ENCODE measurements at regions not wholly inside any gene's neighbourhood (a gene's known extent, or its start where the extent isn't known, plus 50 kb on each side); places are given as distances from the start of the nearest gene placed in this dataset.
"Not testable (repeated sequence)": the region's sequence is repeated elsewhere in the genome, so short reads cannot be mapped to it uniquely, and the experiment has no call there.

DNA sequence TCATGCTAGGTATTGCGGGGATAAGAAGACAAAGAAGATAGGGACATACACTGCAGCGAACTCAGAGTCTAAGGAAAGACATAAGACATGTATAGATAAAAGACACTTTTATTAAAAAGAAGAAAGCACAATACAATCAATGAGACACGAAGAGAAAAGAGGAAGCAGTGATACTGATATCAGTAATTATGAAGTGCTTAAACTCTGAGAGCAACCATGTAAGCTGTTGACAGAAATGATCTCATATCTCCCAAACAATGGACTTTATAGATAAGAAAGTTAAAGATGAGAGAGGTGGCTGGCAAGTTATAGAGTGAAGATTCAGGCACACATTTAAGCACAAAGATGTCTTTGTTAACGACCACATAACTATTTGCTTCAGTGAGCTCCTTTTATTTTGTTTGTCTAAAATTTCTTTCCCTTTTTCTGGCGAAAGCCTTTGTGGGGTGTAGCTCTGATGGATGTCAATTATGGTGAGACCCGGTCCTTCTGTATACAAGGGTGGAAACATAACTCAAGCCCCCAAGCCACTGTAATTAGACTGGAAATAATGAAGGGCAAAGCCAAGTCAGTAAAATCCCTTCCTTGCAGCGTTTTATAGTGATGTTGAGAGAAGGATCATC is 818.0 kb upstream of the SLC10A2 start:
- no peak for DNase-seq

DNA sequence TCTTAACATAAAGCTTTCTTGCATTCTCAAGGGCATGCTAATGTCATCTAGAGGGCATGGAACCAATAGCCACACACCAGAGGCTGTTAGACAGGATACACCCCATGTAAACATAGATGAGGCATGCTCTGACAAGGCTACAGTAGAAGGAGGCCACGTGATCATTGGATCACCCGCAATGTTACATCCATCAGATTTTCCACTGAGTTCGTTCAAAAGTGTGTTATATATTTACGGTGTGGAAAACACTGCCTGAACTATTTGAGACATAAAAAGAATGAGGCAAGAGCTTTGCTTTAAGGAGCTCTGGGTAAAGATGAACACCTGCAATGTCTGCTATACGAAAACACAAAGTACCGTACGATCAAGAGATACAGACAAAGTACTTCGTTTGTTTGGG is 817.5 kb upstream of the SLC10A2 start:
- DNase-seq = no peak

DNA sequence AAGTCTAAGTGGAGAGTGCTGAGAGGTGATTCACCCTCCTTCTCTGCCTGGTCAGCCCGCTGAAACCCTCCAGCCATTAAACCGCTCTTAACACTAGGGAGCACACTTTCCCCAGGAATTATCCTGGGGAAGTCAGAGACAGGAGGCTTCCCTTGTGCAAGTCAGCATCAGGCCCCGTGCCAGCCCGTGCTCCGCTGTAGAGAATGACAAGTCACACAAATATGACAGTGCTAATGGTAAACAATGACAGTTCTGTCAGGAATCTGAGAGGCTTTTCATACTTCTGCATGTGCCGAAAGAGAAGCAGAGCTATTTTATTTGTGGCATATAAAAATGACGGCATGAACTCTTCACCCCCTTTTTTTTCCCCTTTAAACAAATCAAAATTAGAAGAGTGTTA is 816.9 kb upstream of the SLC10A2 start:
- peak; percentile 70 to 85 for DNase-seq

DNA sequence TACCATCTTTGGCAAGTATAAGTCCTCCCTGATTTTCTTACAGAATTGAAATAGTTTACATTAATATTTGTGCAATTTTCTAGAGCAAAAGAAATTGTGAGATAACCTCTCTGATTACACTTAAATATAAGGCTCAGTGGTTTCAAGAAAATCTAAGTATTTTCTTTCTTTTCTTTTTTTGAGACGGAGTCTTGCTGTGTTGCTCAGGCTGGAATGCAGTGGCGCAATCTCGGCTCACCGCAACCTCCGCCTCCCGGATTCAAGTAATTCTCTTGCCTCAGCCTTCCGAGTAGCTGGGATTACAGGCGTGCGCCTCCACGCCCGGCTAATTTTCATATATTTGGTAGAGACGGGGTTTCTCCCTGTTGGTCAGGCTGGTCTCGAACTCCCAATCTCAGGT is 813.9 kb upstream of the SLC10A2 start:
- not testable (repeated sequence) for DNase-seq

DNA sequence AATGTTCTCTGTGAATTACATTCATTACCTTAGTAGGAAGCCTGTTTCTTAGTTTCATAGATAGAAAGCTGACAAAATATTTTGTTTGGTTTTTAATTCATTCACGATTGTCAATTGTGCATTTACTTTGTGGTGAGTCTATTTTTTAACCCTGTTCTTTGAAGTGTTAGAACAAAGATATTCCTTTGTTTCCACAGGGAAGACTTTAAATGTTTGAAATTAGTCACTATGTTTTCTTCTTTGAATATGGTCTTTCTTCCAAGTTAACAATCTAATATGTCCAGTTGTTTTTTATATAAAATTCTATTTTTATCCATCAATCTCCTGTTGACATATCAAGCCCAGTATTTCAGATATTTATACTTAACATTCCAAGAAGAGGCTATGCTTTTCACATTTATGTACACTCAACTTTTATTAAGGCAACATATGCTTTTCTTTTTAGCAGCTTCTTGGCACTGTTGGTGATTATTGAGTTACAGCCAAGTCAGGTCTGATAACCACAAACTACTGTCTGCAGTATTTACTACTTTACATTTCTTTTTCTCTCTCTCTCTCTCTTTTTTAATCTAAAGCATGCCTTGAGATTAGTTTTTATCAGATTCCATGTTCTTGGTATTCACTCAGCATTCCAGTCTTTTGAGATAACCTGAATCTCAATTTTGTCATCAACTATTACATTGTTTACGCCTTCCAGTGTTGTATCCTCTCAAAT is 812.8 kb upstream of the SLC10A2 start:
- DNase-seq = no peak

DNA sequence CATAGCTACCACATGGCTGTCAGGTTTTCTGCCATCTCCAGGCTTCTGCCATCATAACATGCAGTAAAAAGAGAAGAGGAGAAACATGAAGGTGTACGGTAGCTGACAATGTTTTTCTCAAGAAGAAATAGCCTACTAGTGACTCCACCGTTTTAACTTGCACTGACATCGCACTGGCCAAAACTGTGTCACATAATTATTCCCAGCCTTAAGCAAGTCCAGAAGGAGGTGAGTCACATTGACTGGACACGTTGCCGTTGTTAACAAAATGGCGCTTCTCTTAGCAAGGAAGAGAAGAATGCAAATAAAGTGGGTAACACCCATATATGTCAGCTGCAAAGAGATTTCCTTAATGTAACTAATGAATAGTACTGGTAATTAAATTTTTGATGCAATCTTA is 810.4 kb upstream of the SLC10A2 start:
- DNase-seq = no peak

DNA sequence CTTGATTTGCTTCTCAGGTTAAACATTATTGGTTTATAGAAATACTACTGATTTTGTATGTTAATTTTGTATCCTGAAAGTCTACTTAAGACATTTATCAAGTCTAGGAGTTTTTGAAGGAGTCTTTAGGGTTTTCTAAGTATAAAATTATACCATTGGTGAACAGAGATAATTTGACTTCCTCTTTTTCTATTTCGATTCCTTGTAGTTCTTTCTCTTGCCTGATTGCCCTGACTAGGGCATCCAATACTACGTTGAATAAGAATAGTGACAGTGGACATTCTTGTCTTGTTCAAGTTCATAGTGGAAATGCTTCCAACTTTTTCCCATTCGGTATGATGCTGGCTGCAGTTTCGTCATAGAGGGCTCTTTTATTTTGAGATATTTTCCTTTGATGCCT is 807.5 kb upstream of the SLC10A2 start:
- no peak for DNase-seq

DNA sequence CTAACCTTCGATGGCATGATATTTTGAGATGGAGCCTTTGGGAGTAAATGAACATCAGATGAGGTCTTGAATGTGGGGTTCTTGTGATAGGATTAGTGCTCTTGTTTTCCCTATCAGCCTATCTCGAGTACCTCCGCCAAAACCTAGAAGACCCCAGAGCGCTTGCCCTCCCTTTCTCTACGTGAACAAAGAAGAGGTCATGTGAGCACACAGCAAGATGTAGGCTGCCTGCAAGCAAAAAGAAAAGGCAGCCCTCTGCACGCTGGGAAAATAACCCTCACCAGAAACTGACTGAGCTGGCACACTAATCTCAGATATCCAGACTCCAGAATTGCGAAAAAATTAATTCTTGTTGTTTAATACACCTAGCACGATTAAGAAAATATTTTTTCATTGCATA is 799.8 kb upstream of the SLC10A2 start:
- no peak for DNase-seq

DNA sequence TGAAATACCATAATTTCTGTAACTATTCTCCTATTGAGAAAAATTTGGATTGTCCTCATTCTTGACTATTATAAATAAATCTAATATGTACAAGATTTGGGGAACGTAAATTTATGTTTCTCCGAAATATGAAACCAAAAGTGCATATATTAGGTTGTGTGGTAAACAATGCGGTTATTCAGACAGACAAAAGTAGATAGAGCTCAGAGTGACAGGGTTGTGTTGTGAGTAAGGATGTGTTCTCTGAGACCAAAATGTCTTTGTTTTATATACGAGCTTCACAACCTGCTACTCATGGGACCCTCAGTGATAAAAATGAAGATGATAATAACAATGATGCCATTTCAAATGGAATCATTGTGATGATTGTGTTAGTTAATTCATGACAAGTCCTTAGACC is 796.3 kb upstream of the SLC10A2 start:
- no peak for DNase-seq

DNA sequence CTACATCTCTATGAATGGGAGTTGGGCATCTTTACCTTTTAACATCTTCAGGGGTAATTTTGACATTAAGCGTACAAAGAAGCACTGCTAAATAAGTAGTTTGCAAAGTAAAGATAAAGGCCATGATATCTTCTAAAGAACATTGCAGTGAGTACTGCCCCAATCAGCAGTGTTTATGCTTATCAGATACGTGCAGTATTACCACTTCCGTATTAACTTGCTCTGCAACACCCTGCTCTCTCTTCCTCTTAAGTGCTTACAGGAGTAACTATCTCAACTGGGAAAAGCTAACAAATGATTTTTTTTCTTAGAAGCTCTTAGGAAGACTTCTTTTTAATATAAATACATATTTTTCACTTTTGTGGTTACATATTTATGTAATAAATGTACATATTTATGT is 793.7 kb upstream of the SLC10A2 start:
- DNase-seq = no peak

DNA sequence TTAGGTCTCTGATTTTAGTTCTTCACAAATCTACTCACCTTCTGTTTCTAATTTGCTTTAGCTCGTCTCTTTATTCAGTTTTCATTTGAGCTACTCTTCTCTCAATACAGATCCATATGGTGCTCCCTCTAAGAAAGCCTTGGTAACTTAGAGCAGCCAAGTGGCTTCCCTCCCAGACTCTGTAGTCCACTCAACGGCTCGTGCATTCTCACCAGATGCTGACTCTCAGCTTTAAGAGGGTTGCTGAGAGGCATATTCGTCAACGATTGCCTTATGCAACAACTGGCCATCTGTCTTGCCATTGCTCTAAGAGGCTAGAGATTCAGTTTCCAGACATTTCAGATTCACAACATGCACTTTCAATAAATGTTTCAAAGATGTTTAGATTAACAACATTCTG is 785.8 kb upstream of the SLC10A2 start:
- no peak for DNase-seq

DNA sequence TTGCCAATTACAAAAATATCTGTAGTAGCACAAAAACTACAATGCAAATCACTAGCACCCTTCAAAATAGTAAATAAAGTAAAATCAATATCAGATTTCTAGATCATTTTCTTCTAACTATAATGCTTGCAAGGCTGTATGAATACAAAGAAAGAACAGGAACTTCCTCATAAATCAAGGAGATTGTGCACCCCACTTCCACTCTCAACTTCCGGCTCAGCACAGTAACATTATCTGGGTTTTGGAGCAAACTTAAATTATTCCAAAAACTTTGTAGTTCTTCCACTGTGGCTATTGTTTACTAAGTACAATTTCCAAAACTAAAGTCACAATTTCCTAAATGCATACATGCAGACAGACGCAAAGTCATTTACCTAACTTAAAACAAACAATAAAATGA is 778.3 kb upstream of the SLC10A2 start:
- no peak for DNase-seq

DNA sequence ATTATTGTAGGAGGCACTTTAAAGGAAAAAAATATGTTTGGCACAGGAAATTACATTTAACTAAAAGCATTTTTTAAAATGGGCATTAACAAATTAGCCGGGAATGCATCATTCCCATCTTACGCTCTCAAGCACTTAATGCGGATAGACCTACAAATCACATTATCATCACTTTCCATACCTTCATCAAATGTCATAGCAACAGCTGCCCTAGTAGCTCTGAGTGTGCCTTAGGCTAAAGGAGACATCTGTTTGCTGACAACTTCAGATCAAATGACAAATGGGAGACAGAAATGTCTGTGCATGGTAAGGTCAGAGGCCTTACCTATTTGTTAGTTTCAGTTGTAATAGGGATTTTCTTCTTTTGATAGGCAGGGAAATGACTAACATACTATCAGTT is 773.2 kb upstream of the SLC10A2 start:
- peak; percentile 79 to 82 for DNase-seq

DNA sequence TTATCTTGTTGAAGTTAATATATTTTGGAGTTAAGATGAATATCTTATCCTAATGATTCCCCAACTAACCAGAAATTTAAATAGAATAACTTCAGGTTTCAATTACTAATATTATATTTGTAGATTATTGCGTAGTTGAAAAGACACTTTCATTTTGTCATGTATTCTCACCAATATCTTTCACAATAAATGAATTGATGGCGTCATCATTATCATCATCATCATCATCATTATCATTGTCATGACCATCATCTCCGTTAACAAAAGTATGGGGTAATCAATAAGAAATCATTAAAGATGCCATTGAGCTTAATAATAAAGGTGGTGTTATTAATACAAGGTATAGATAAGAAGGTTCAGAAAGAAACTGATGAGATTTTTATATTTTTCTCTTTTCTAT is 768.8 kb upstream of the SLC10A2 start:
- DNase-seq = no peak

DNA sequence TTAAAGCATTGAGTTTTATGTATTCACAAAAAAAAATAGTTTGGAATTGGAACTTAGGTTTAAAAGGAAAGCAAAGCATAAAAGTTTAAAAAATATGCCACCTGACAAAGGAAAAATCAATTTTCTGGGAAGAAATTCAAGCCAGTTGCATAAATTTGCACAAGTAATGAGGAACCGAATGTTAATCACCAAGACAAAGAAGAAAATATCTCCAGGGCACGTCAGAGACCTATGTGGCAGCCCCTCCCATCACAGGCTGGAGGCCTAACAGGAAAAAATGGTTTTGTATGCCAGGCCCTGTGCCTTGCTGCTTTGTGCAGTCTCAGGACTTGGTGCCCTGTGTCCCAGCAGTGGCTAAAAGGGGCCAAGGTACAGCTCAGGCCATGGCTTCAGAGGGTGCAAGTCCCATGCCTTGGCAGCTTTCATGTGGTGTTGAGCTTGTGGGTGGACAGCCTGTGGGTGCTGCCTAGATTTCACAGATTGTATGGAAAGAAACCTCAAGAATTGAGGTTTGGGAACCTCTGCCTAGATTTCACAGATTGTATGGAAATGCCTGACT is 767.2 kb upstream of the SLC10A2 start:
- DNase-seq = no peak

DNA sequence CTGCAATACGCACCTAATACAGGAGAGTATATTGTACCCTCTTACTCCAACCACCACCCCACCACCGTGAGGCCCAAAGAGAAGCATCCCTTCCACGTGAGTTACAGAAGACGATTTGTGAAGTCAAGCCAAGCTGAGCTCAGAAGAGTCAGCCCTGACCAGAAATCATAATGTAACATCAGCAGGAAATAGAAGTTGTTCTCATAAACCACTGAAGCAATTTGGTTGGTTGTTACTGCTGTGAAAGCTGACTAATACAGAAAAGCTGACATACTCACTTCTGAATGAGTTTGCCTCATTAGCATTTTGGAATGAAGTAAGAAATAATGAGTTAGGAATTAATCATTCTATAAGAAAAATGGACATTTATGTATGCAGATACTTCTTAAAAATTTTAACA is 749.4 kb upstream of the SLC10A2 start:
- DNase-seq = no peak

DNA sequence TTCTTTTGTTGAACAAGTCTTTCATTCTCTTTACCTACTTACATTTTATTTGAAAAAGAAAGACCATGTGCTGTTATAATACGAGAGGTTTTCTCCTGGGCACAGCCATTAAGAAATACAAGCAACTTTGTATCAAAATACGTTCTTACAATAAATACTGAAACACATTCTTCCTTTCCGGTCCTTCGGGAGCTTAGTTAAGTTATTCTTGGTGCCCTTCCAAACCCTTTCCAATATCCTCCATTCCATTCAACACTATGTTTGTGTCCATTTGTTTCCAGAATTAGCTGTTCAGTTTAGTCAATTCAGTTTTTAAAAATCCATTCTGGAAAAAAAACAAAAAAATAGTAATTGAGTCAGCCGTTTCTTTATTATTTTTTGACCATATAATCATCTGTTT is 746.8 kb upstream of the SLC10A2 start:
- no peak for DNase-seq

DNA sequence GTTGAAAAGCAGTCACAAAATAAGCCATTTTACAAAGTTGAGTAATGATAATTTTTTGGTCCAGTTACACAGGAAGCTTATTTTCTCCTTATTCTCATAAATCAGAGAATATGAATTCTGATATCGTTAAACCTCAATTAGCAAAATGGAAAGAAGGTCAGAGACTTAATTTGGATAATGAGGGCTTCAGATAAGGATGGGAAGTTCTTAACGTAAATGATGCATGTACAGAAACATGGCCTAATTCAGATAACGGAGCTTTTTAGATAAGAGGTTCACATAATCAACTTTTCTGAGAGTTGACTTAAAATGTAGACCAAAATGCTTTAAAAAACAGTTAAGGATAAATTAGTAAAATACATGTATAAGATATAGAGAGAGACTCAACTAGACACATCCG is 746.3 kb upstream of the SLC10A2 start:
- no peak for DNase-seq

DNA sequence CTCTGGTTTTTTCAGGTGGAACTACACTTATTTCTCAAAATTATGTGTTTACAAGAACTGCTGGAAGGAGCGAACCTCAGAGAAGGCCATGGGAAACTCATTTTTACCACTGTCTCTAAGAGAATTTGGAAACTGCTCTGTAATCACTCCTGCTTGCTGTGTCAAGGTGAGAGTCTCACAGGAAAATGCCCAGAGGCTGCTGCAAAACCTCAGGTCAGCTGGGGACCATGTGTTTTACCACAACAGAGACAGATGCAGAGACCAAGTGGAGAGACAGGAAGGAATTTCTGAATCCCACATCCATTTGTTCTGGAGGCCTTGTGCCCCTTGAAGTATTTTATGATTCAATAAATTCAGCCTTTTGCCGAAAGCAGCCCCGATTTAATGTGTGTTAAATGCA is 743.8 kb upstream of the SLC10A2 start:
- no peak for DNase-seq

DNA sequence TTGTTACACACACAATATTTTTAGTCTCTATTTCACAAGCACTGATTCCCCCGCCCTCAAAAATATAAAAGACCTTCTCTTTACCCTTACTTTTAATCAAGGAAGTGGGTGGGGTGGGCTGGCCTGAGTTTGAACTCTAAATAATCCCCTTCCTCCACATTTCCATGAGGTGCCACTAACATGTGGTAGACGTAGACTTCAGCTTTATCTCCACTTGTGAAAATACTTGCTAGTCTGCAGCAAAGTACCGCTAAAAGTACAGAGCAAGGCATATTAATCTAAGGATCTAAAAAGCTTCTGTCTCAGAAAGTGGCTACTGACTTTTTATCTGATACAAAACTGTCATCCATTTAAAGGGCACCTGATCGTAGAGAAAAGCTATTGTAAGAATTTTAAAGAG is 739.6 kb upstream of the SLC10A2 start:
- DNase-seq = no peak

DNA sequence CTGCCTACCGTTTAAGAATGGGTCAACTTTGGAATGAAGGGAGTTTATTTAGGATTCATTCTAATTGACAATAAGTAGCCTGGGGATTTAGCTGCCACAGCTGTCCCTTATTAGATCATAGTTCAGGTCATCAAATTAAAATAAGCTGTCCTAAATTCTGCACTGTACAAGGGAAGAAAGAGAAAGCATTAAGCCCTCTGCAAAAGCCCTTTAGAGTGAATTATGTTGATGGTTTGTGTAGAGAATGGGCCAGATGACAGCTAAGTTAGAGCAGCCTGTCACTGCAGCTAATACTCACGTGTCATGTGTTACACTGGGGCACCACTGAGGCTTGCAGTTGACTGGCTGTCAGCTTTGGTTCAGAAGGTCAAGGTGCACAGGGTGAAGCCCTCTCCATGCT is 737.1 kb upstream of the SLC10A2 start:
- DNase-seq = no peak

DNA sequence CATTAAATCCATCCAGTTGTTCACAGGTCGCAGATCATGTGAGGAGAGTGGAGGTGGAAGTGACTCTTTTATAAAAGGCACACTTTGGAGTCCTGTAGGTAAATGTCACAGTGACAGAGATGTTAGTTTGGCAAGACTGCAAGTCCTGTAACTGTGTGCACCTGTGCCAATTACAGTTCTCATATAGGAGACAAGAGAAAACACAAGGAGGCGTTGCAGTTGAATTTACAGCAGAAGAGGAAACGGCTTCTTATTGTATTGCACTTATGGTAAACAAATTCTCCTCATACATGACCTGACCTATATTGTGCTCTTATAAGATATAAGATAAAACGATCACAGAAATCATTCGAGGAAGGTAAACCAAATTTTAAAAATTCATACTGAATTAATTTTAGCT is 732.8 kb upstream of the SLC10A2 start:
- DNase-seq = peak in 1 of 2 experiments; percentile 7

DNA sequence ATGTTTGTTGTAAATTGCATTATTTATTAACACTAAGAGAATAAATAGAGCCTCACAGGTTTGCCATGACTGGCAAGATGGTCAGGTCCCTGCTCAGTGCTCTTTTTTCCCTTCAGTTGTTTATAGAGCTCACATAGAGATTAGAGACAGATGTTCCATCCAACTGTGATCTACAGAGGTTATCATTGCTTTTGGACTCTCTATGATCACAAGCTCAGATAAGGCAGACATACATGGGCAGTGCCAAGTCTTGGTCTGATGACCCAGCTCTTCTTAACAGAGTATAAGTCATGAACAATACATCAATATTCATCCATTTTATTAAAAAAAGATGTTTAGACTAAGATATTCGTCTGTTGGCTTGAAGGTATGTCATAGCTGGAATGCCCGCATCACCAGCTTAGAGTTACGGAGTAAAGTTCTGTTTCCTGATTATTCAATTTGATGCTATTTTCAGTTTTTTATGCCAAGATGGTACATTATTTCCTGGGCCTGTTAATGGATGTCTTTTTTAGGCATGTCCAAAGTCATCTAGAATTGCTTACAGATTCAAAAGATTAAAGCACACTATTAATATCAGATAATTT is 729.8 kb upstream of the SLC10A2 start:
- DNase-seq = no peak

DNA sequence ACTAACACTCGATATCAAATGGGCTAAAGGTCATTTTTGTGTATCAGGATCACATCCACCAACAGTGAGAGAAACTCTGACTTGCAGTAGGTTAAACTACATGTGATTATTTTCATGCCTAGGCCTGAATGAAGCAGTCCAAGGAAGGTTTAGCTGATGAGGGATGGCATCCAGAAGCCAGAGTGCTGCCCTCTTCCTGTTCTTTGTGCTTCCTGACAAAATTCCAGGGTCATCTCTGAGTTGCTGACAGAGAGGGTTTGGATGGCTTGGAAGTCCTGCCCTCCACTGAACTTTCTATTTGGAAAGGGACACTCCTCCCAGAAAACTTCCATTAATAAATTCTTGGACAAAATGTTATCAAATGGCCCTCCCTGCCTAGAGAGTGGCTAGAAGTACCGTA is 728.3 kb upstream of the SLC10A2 start:
- no peak for DNase-seq
